Trophoblast cell (in vitro differentiated cells and primary cell): ENCODE measurements at regions not wholly inside any gene's neighbourhood (a gene's known extent, or its start where the extent isn't known, plus 50 kb on each side); places are given as distances from the start of the nearest gene placed in this dataset.

Experiments used
- DNase-seq, 2 donors: peaks; one replicate each; pipeline ENCODE4 v3.0.0-alpha.2; 2016
- H2AFZ ChIP-seq: 2 replicates; pipeline ENCODE4 v1.6.1; 2013; ENCODE audit warnings: low read length, moderate library complexity, mild to moderate bottlenecking; ENCODE audit not compliant: insufficient read depth, poor library complexity
- H2AK5ac ChIP-seq: 2 replicates; pipeline ENCODE4 v1.6.1; 2013; ENCODE audit warnings: mild to moderate bottlenecking, low read length
- H2BK120ac ChIP-seq: 2 replicates; pipeline ENCODE4 v1.6.1; 2013; ENCODE audit warnings: low read length, mild to moderate bottlenecking, moderate library complexity; ENCODE audit not compliant: insufficient read depth, poor library complexity
- H2BK12ac ChIP-seq: 2 replicates; pipeline ENCODE4 v1.6.1; 2013; ENCODE audit warnings: mild to moderate bottlenecking, low read length, moderate library complexity
- H2BK5ac ChIP-seq: 2 replicates; pipeline ENCODE4 v1.6.1; 2013; ENCODE audit warnings: low read length, low read depth, moderate library complexity, mild to moderate bottlenecking; ENCODE audit not compliant: poor library complexity
- H3K14ac ChIP-seq: 2 replicates; pipeline ENCODE4 v1.6.1; 2013; ENCODE audit warnings: mild to moderate bottlenecking, low read length
- H3K18ac ChIP-seq: 2 replicates; pipeline ENCODE4 v1.6.1; 2013; ENCODE audit warnings: mild to moderate bottlenecking, low read length
- H3K23ac ChIP-seq: 2 replicates; pipeline ENCODE4 v1.6.1; 2013; ENCODE audit warnings: low read length
- H3K27ac ChIP-seq: 2 replicates; pipeline ENCODE4 v1.5.1; 2013; ENCODE audit warnings: low read depth, mild to moderate bottlenecking, inconsistent platforms, low read length, moderate library complexity
- H3K27me3 ChIP-seq: 2 replicates; pipeline ENCODE4 v1.6.1; 2013; ENCODE audit warnings: inconsistent platforms, mild to moderate bottlenecking, low read length, moderate library complexity; ENCODE audit not compliant: insufficient read depth
- H3K36me3 ChIP-seq, 2 experiments: 1 replicate in 1 of 2; 2 replicates in 1 of 2; pipeline ENCODE4 v1.6.1; 2013; ENCODE audit warnings: low read length in 2 of 2, mild to moderate bottlenecking in 2 of 2, moderate library complexity in 1 of 2; ENCODE audit not compliant: insufficient read depth in 2 of 2, control insufficient read depth in 1 of 2
- H3K4ac ChIP-seq: 2 replicates; pipeline ENCODE4 v1.6.1; 2013; ENCODE audit warnings: low read depth, mild to moderate bottlenecking, low read length, moderate library complexity
- H3K4me1 ChIP-seq, 2 experiments: 1 replicate in 1 of 2; 2 replicates in 1 of 2; pipeline ENCODE4 v1.6.1; 2013; ENCODE audit warnings: low read length in 2 of 2, mild to moderate bottlenecking in 2 of 2, moderate library complexity in 1 of 2; ENCODE audit not compliant: insufficient read depth in 2 of 2, control insufficient read depth in 1 of 2
- H3K4me2 ChIP-seq: 2 replicates; pipeline ENCODE4 v1.6.1; 2013; ENCODE audit warnings: inconsistent platforms, mild to moderate bottlenecking, low read length, moderate library complexity
- H3K4me3 ChIP-seq: 2 replicates; pipeline ENCODE4 v1.5.1; 2013; ENCODE audit warnings: mild to moderate bottlenecking, low read depth, low read length, inconsistent platforms
- H3K79me1 ChIP-seq: one replicate; pipeline ENCODE4 v1.6.1; 2013; ENCODE audit warnings: low read length
- H3K79me2 ChIP-seq: 2 replicates; pipeline ENCODE4 v1.6.1; 2013; ENCODE audit warnings: low read length, mild to moderate bottlenecking; ENCODE audit not compliant: control insufficient read depth, insufficient read depth, poor library complexity
- H3K9ac ChIP-seq: 2 replicates; pipeline ENCODE4 v1.6.1; 2013; ENCODE audit warnings: mild to moderate bottlenecking, low read length
- H3K9me3 ChIP-seq: 2 replicates; pipeline ENCODE4 v1.6.1; 2013; ENCODE audit warnings: low read depth, mild to moderate bottlenecking, control low read depth, inconsistent platforms, low read length; ENCODE audit not compliant: insufficient read depth
- H4K12ac ChIP-seq: 2 replicates; pipeline ENCODE4 v1.6.1; 2013; ENCODE audit warnings: low read depth, mild to moderate bottlenecking, low read length, moderate library complexity
- H4K8ac ChIP-seq: 2 replicates; pipeline ENCODE4 v1.6.1; 2013; ENCODE audit warnings: low read depth, mild to moderate bottlenecking, low read length, moderate library complexity
- H4K91ac ChIP-seq: one replicate; pipeline ENCODE4 v1.6.1; 2013; ENCODE audit warnings: low read depth, mild to moderate bottlenecking, low read length, moderate library complexity
- WGBS: extraction: QIAGEN DNeasy Blood & Tissue Kit; methylation state at CpG from one replicate; pipeline ENCODE4 v1.1.7; 2013; ENCODE audit warnings: missing lambda C conversion rate; ENCODE audit not compliant: insufficient read length, insufficient coverage; ENCODE audit errors: extremely low coverage; 5-methylcytosine and 5-hydroxymethylcytosine counted together

DNA sequence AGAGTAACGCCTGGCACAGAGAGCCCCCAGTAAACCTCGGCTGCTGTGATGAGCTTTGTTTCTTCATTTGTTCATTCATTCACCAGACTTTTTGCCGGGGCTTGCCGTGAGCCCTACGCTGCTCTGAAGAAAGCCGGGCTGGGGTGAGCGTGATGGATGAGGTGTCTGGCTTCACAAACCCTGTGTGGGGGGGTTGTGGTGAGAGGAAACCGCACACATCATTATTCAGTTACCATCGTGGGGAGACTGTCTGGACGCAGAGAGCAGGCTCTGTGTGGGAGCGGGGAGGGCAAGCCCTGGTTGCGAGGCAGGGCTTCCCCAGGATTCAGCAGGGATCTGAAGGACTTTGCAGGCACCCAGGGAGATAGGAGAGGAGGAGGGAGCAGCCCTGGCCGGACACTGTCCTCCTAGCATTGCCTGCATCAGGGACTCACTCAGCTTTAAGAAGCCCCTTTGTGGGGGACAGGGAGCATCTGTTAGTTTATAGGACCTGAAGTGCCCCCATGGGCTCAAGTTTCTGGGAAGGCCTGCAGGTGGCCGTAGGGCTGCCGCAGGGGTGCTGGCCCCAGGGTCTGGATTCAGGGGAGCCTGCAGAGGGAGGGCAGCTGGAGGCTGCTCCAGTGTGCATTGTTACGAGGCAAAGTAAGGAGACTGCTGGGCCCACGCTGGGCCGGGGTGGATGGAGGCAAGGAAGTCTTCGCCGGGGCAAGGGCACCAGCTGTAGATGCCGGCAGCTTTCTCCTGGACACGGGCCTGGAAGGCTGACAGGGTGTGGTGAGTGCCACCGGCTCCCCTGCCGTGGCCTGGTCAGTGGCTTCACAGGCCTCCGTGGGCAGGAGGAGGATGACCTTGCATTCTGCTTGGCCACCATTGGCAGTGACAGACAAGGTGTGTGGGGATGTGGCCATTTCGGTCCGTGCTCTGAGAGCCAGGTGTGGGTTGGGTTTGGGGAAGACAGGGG lies 334.5 kb downstream of the SEC14L1 start:
- Histone ChIP-seq H3K4ac (peak overlapping the region; percentile 42), H3K79me1 (peaks cover 55% of the 10 kb centered on the region), H3K79me2 (peaks cover 12% of the 10 kb centered on the region), H2BK5ac (no peak overlapping the region), H2BK120ac (no peak overlapping the region), H2AFZ (no peak overlapping the region), H3K18ac (peak overlapping the region; percentile 32), H3K4me3 (peak overlapping the region; percentile 23), H3K36me3 (peaks cover 0 to 4% of the 10 kb centered on the region in 2 experiments), H3K4me1 (peaks cover 72 to 76% of the 10 kb centered on the region in 2 experiments), H3K4me2 (no peak overlapping the region), H3K23ac (no peak overlapping the region), H3K9me3 (no peaks in the 10 kb centered on the region), H3K27me3 (no peaks in the 10 kb centered on the region), H3K14ac (peak overlapping the region; percentile 34), H4K12ac (no peak overlapping the region), H2BK12ac (peak overlapping the region; percentile 21), H3K9ac (no peak overlapping the region), H4K91ac (peak overlapping the region; percentile 27), H3K27ac (peak overlapping the region; percentile 76), H4K8ac (no peak overlapping the region), H2AK5ac (peak overlapping the region; percentile 38)
- no peak for DNase-seq
- no CpG with 5 or more reads among the region's 27 CpGs for WGBS

DNA sequence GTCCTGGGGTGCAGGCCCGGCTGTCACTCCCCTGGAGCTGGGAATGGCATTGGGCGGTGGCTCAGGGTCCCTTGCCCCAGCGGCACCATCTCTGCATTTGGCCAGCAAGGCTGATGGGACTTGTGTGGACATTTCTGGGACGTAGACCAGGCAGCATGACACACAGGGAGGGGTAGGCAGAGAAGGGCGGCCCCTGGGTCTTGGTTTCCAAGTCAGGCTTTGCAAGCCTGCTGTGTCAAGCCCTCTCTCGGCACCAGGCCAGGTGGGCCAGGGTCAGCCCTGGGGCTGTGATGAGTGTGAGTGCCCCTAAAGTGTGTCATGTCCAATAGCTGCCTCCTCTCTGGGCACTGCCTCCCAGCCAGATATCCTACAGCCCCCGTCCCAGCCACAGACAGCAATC lies 335.2 kb downstream of the SEC14L1 start:
- peak overlapping the region; percentile 76 for H3K27ac ChIP-seq
- H2BK12ac ChIP-seq = no peak overlapping the region
- no peak overlapping the region for H3K9ac ChIP-seq
- H3K4ac ChIP-seq = no peak overlapping the region
- H2BK5ac ChIP-seq = no peak overlapping the region
- peak overlapping the region; percentile 28 for H4K91ac ChIP-seq
- WGBS = no CpG with 5 or more reads among the region's 7 CpGs
- no peaks in the 10 kb centered on the region for H3K27me3 ChIP-seq
- H2AK5ac ChIP-seq = no peak overlapping the region
- H3K9me3 ChIP-seq = no peaks in the 10 kb centered on the region
- H3K4me2 ChIP-seq = no peak overlapping the region
- no peak overlapping the region for H4K12ac ChIP-seq
- peak overlapping the region; percentile 32 for H3K18ac ChIP-seq
- H2BK120ac ChIP-seq = no peak overlapping the region
- peak overlapping the region; percentile 0 for H3K14ac ChIP-seq
- H4K8ac ChIP-seq = no peak overlapping the region
- H3K79me2 ChIP-seq = peaks cover 19% of the 10 kb centered on the region
- no peak overlapping the region for H3K4me3 ChIP-seq
- peaks cover 71 to 72% of the 10 kb centered on the region in 2 experiments for H3K4me1 ChIP-seq
- no peak for DNase-seq
- H3K79me1 ChIP-seq = peaks cover 54% of the 10 kb centered on the region
- H3K36me3 ChIP-seq = peaks cover 0 to 4% of the 10 kb centered on the region in 2 experiments
- no peak overlapping the region for H3K23ac ChIP-seq
- no peak overlapping the region for H2AFZ ChIP-seq

DNA sequence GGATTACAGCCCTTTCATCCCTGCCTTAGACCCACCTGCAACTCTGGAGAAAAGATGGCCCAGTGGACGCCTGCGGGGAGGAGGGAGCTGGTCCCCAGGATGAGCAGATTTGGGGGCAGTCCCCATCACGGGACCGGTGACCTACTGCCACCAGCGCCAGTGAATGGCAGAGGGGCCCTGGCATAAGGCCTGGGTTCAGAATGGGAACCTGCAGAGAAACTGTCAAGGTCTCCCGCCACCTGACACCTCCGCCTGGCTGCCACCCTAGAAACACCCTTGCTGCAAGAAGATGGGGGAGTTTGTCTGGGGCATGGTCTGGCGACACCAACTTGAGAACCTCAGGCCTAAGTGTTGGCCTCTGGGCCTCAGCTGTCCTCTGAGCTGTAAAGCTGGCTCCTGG lies 335.7 kb downstream of the SEC14L1 start:
- no peak overlapping the region for H3K4me2 ChIP-seq
- H3K4me3 ChIP-seq = no peak overlapping the region
- H3K36me3 ChIP-seq = peaks cover 3 to 6% of the 10 kb centered on the region in 2 experiments
- H3K27me3 ChIP-seq = no peaks in the 10 kb centered on the region
- peak overlapping the region; percentile 19 for H2BK12ac ChIP-seq
- H4K91ac ChIP-seq = peak overlapping the region; percentile 28
- H2AFZ ChIP-seq = no peak overlapping the region
- no peak overlapping the region for H2AK5ac ChIP-seq
- no peak overlapping the region for H4K12ac ChIP-seq
- H3K18ac ChIP-seq = peak overlapping the region; percentile 32
- H2BK5ac ChIP-seq = no peak overlapping the region
- peaks cover 19% of the 10 kb centered on the region for H3K79me2 ChIP-seq
- H3K79me1 ChIP-seq = peaks cover 50% of the 10 kb centered on the region
- H2BK120ac ChIP-seq = peak overlapping the region; percentile 21
- peak overlapping the region; percentile 35 for H3K4ac ChIP-seq
- peaks cover 67 to 70% of the 10 kb centered on the region in 2 experiments for H3K4me1 ChIP-seq
- DNase-seq = no peak
- H3K14ac ChIP-seq = peak overlapping the region; percentile 48
- no peaks in the 10 kb centered on the region for H3K9me3 ChIP-seq
- no CpG with 5 or more reads among the region's 8 CpGs for WGBS
- no peak overlapping the region for H3K9ac ChIP-seq
- no peak overlapping the region for H4K8ac ChIP-seq
- peak overlapping the region; percentile 76 for H3K27ac ChIP-seq
- H3K23ac ChIP-seq = no peak overlapping the region

DNA sequence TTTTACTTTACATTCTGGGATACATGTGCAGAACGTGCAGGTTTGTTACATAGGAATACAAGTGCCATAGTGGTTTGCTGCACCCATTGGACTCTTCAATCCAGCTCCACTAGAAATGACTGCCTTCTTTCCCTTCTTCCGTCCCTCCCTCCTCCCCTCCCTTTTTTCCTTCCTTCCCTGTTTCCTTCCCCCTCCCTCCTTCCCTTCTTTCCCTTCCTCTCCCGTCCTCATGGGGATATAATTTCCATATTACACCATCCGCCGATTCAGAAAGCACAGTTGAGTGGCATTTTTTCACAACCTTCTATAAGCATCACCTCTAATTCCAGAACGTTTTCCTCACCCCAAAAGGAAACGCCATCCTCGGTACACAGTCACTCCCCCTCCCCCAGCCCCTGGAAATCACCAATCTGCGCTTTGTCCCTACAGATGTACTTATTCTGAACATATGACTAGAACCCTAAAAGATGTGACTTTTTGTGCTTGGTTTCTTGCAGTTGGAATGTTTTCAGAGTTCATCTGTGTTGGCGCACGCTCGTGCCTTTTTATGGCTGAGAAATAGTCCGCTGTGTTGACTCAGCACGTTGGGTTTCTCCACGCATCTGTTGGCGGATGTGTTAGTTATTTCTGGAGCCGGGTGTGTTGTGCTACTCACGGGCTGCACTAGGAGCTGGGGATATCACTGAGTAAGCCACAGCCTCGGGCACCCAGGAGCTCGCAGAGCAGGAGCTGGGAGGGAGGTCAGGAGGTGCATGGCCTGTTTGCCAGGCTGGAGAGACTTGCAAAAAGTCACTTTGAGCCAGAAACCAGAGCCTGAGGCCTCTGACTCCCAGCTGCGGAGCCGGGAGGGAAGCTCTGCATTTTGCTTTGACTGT lies 336.4 kb downstream of the SEC14L1 start:
- DNase-seq = peak; percentile 91 to 97
- peaks cover 60 to 63% of the 10 kb centered on the region in 2 experiments for H3K4me1 ChIP-seq
- no peak overlapping the region for H3K9ac ChIP-seq
- H3K79me1 ChIP-seq = peaks cover 44% of the 10 kb centered on the region
- no peaks in the 10 kb centered on the region for H3K27me3 ChIP-seq
- H3K27ac ChIP-seq = peak overlapping the region; percentile 76
- WGBS = no CpG with 5 or more reads among the region's 22 CpGs
- no peak overlapping the region for H3K4ac ChIP-seq
- H2BK120ac ChIP-seq = no peak overlapping the region
- H3K36me3 ChIP-seq = peaks cover 9% of the 10 kb centered on the region in 2 experiments
- H4K8ac ChIP-seq = peak overlapping the region; percentile 18
- H4K12ac ChIP-seq = no peak overlapping the region
- H2AK5ac ChIP-seq = no peak overlapping the region
- peak overlapping the region; percentile 45 for H3K4me2 ChIP-seq
- no peak overlapping the region for H2BK12ac ChIP-seq
- peak overlapping the region; percentile 6 for H3K14ac ChIP-seq
- peak overlapping the region; percentile 18 for H2BK5ac ChIP-seq
- no peak overlapping the region for H3K23ac ChIP-seq
- H3K4me3 ChIP-seq = no peak overlapping the region
- H3K18ac ChIP-seq = peak overlapping the region; percentile 30
- no peaks in the 10 kb centered on the region for H3K9me3 ChIP-seq
- H3K79me2 ChIP-seq = peaks cover 17% of the 10 kb centered on the region
- H2AFZ ChIP-seq = no peak overlapping the region
- H4K91ac ChIP-seq = peak overlapping the region; percentile 48
